ENCODE measurements at regions not wholly inside any gene's neighbourhood (a gene's known extent, or its start where the extent isn't known, plus 50 kb on each side); places are given as distances from the start of the nearest gene placed in this dataset.
A peak's percentile ranks its signal among the peaks of the same experiment; 100 is the strongest.
"Not testable (repeated sequence)": the region's sequence is repeated elsewhere in the genome, so short reads cannot be mapped to it uniquely, and the experiment has no call there.

DNA sequence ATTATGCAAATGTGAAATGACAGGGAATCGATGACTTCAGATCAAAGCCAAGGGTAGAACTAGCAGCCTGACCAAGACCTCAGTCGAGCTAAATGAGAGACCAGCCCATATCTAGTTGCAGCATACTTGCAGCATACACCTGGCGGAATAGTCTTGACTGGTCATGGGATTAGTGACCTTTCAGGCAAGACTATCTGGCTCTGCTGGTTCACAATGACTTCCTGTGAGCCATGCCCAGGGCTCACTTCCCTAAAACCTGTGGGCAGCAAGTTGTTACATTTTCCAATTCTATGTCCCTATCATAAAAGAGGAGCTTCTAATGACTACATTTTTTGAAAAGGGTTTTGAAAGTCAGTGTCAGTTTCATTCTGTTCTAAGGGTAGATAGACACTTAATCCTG, 1624.9 kb upstream of the CELF4 start:
- ATAC-seq (replicated peaks) (peak; percentile 33 to 57), DNase-seq (no peak)
- peaks cover 0 to 3% of the 10 kb centered on the region in 2 donors for H3K9me3 Mint-ChIP-seq

GRCh38 chr18:39188278-39188677, 1622.7 kb upstream of the CELF4 start:
- H3K4me1 Mint-ChIP-seq = no peaks in the 10 kb centered on the region
- no peak for ATAC-seq (replicated peaks)
- no peak overlapping the region for H3K4me3 Mint-ChIP-seq
- no peak overlapping the region for H3K27ac Mint-ChIP-seq
- H3K36me3 Mint-ChIP-seq = no peaks in the 10 kb centered on the region
- DNase-seq = no peak
- peaks cover 0 to 3% of the 10 kb centered on the region in 2 donors for H3K9me3 Mint-ChIP-seq
- H3K27me3 Mint-ChIP-seq = no peaks in the 10 kb centered on the region

More for the DNA sequence above, 1624.9 kb upstream of the CELF4 start:
- Mint-ChIP-seq H3K4me3 (no peak overlapping the region), H3K4me1 (no peaks in the 10 kb centered on the region), H3K27ac (no peak overlapping the region), H3K27me3 (no peaks in the 10 kb centered on the region), H3K36me3 (no peaks in the 10 kb centered on the region)

DNA sequence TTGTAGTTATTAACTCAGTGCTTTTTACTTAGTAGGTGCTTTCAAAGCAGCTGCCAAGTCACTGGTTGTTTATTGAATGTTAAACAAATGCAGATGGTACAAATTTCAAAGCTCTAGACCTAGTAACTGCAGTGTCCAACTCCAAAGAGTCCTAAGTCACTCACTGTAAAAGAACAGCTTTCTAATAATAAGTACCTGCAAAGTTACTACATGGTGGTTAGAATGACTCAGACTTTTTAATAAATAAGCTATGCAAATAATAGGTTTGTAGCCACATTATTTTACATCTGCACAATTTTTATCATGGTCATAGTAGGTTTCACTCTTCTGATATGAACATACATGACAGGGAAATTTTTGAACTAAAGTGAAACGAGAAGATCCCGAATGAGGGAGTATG, 1620.4 kb upstream of the CELF4 start:
- Mint-ChIP-seq H3K27me3 (no peaks in the 10 kb centered on the region), H3K4me3 (no peak overlapping the region), H3K9me3 (peaks cover 0 to 3% of the 10 kb centered on the region in 2 donors), H3K4me1 (no peaks in the 10 kb centered on the region), H3K36me3 (no peaks in the 10 kb centered on the region), H3K27ac (no peak overlapping the region)
- no peak for ATAC-seq (replicated peaks)
- no peak for DNase-seq

- Mint-ChIP-seq H3K27ac (no peak overlapping the region), H3K4me3 (no peak overlapping the region)
- no peak for ATAC-seq (replicated peaks)
Measured at GRCh38 chr18:39184176-39184575, 1618.6 kb upstream of the CELF4 start.

DNA sequence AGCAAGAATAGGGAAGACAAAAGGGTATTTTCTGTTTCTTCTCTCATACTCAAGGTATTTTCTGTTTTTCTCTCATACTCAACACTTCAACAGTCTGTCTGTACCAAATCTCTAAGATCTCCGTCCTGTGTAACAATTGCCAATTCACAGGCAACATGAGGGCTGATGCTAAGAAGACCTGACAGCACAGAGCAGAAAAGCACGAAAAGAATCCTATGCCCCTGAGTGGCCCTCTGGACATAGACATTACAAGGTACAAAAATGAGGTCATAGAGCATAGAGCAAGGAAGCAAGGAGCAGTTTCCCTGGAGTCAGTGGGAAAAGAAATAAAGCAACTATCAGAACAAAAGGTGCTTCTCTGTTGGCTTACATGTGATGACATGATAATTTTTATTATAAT, 1612.6 kb upstream of the CELF4 start:
- ATAC-seq (replicated peaks) (no peak), DNase-seq (no peak)
- Mint-ChIP-seq H3K9me3 (peaks cover 2 to 5% of the 10 kb centered on the region in 2 donors), H3K36me3 (no peaks in the 10 kb centered on the region), H3K27me3 (no peaks in the 10 kb centered on the region), H3K4me3 (no peak overlapping the region), H3K4me1 (no peaks in the 10 kb centered on the region), H3K27ac (no peak overlapping the region)

More at GRCh38 chr18:39184176-39184575, 1618.6 kb upstream of the CELF4 start:
- peaks cover 0 to 3% of the 10 kb centered on the region in 2 donors for H3K9me3 Mint-ChIP-seq
- H3K27me3 Mint-ChIP-seq = no peaks in the 10 kb centered on the region
- no peak for DNase-seq
- H3K36me3 Mint-ChIP-seq = no peaks in the 10 kb centered on the region
- no peaks in the 10 kb centered on the region for H3K4me1 Mint-ChIP-seq

DNA sequence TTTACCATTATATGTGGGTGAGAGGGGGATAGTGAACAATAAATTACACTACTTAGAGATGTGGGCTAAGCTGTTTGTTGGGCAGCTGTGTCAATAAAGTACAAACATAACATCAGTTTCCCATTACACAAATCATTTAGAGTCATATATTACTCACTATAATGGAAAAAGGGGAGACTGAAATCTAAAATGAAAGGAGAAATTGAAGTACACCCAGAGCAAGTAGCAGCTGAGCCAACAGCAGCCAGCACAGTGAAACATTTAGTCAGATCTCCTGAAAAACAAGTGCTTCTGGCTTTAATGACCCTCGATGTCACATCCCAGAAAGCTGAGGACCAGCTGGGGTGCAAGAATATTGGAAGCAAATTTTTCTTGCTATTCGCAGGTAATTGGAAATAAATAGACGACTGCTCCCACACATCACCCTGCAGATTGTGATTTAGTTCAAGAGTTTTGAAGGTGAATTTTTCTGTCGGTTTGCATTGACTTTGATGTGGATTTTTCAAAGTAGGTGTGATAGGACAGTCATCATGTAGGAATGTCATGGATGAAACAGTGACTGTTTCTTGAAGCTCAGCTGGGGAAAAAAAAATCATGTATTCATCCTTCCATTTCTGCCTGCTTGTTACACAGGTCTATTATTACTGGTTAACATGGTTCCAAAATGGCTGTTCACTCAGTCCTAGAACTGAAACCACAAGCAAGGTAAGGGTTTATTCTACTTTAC, 1607.3 kb upstream of the CELF4 start:
- Mint-ChIP-seq H3K36me3 (no peaks in the 10 kb centered on the region), H3K9me3 (peaks cover 2 to 13% of the 10 kb centered on the region in 2 donors), H3K4me3 (no peak overlapping the region), H3K4me1 (no peaks in the 10 kb centered on the region), H3K27me3 (no peaks in the 10 kb centered on the region), H3K27ac (no peak overlapping the region)
- ATAC-seq (replicated peaks) = no peak
- DNase-seq = no peak

GRCh38 chr18:39168723-39169122, 1603.1 kb upstream of the CELF4 start:
- Mint-ChIP-seq H3K27ac (no peak overlapping the region), H3K36me3 (no peaks in the 10 kb centered on the region), H3K9me3 (peaks cover 4 to 8% of the 10 kb centered on the region in 2 donors), H3K27me3 (no peaks in the 10 kb centered on the region), H3K4me1 (no peaks in the 10 kb centered on the region), H3K4me3 (no peak overlapping the region)
- no peak for ATAC-seq (replicated peaks)
- DNase-seq = no peak

DNA sequence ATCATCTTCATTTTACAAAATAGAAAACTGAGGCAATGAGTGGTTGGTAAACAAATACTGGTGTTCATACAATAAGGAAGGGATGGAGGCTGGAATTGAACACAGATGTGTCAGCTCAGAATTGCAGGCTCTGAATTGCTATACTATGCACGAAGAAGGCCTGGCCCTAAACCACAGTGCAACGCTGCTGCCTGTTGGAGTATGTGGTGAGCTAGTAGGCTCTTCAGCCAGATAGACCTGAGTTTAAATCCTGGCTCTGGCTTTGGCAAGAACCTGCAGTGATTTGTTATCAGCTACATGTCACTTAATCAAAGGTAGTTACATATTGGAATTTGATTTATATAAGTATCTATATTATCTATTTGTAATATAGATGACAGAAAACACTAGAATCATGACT, 1602.4 kb upstream of the CELF4 start:
- no peaks in the 10 kb centered on the region for H3K36me3 Mint-ChIP-seq
- no peaks in the 10 kb centered on the region for H3K27me3 Mint-ChIP-seq
- H3K9me3 Mint-ChIP-seq = peaks cover 4 to 8% of the 10 kb centered on the region in 2 donors
- no peak for DNase-seq
- ATAC-seq (replicated peaks) = no peak
- no peak overlapping the region for H3K4me3 Mint-ChIP-seq
- H3K27ac Mint-ChIP-seq = no peak overlapping the region
- no peaks in the 10 kb centered on the region for H3K4me1 Mint-ChIP-seq

GRCh38 chr18:39166776-39167175, 1601.2 kb upstream of the CELF4 start:
- DNase-seq (no peak), ATAC-seq (replicated peaks) (no peak)
- Mint-ChIP-seq H3K36me3 (no peaks in the 10 kb centered on the region), H3K4me1 (no peaks in the 10 kb centered on the region), H3K4me3 (no peak overlapping the region), H3K27me3 (no peaks in the 10 kb centered on the region), H3K27ac (no peak overlapping the region), H3K9me3 (peaks cover 4 to 8% of the 10 kb centered on the region in 2 donors)

- H3K27me3 Mint-ChIP-seq = no peaks in the 10 kb centered on the region
- H3K9me3 Mint-ChIP-seq = peaks cover 3 to 10% of the 10 kb centered on the region in 2 donors
- ATAC-seq (replicated peaks) = no peak
- H3K36me3 Mint-ChIP-seq = no peaks in the 10 kb centered on the region
- H3K4me3 Mint-ChIP-seq = no peak overlapping the region
- no peak overlapping the region for H3K27ac Mint-ChIP-seq
- no peaks in the 10 kb centered on the region for H3K4me1 Mint-ChIP-seq
- DNase-seq = no peak
Measured at GRCh38 chr18:39162013-39162827, 1596.6 kb upstream of the CELF4 start.

- ATAC-seq (replicated peaks) (no peak), DNase-seq (no peak)
- H3K9me3 Mint-ChIP-seq = peaks cover 11 to 14% of the 10 kb centered on the region in 2 donors
- no peaks in the 10 kb centered on the region for H3K36me3 Mint-ChIP-seq
- H3K4me1 Mint-ChIP-seq = no peaks in the 10 kb centered on the region
- H3K4me3 Mint-ChIP-seq = no peak overlapping the region
- no peak overlapping the region for H3K27ac Mint-ChIP-seq
- H3K27me3 Mint-ChIP-seq = no peaks in the 10 kb centered on the region
Measured at GRCh38 chr18:39149211-39149806, 1583.7 kb upstream of the CELF4 start.

- Mint-ChIP-seq H3K36me3 (no peaks in the 10 kb centered on the region), H3K27me3 (no peaks in the 10 kb centered on the region), H3K27ac (no peak overlapping the region), H3K4me1 (no peaks in the 10 kb centered on the region), H3K4me3 (no peak overlapping the region), H3K9me3 (peaks cover 4 to 8% of the 10 kb centered on the region in 2 donors)
- ATAC-seq (replicated peaks) = no peak
- no peak for DNase-seq
Measured at GRCh38 chr18:39134255-39134654, 1568.7 kb upstream of the CELF4 start.

- DNase-seq; H3K4me3 Mint-ChIP-seq; ATAC-seq (replicated peaks); H3K4me1 Mint-ChIP-seq; H3K27ac Mint-ChIP-seq; H3K27me3 Mint-ChIP-seq; H3K36me3 Mint-ChIP-seq: not testable (repeated sequence)
- peaks cover 13 to 24% of the 10 kb centered on the region in 2 donors for H3K9me3 Mint-ChIP-seq
Measured at GRCh38 chr18:39127538-39127937, 1561.9 kb upstream of the CELF4 start.

GRCh38 chr18:39113790-39114189, 1548.2 kb upstream of the CELF4 start:
- ATAC-seq (replicated peaks) (no peak), DNase-seq (no peak)
- Mint-ChIP-seq H3K27me3 (no peaks in the 10 kb centered on the region), H3K36me3 (no peaks in the 10 kb centered on the region), H3K9me3 (no peaks in the 10 kb centered on the region), H3K27ac (no peak overlapping the region), H3K4me3 (no peak overlapping the region), H3K4me1 (peaks cover 0 to 2% of the 10 kb centered on the region in 2 donors)

DNA sequence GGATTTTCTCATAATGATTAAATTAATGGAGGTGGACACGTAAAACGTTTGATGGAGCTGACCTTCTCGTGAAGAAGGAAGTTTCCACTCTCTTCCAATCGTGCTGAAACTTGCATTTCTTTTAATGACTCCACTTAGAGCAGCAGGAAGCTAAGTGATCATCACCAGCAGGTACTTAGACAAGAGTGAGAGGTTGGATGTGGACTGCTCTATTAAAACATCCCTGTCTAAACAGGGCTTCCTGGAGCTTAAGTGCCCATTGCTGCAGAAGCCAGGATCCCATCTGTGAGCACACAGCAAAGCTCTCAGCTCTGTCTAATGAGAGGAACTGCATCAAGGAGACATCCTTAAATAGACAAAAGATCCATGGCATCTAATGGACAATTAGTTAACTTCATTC, 1539.5 kb upstream of the CELF4 start:
- ATAC-seq (replicated peaks) (no peak), DNase-seq (no peak)
- Mint-ChIP-seq H3K27ac (no peak overlapping the region), H3K9me3 (no peaks in the 10 kb centered on the region), H3K27me3 (no peaks in the 10 kb centered on the region), H3K4me1 (no peaks in the 10 kb centered on the region), H3K36me3 (no peaks in the 10 kb centered on the region), H3K4me3 (no peak overlapping the region)
